Testis (tissue), 2 donors: ENCODE measurements at regions not wholly inside any gene's neighbourhood (a gene's known extent, or its start where the extent isn't known, plus 50 kb on each side); places are given as distances from the start of the nearest gene placed in this dataset.

ENCODE experiments used
- DNase-seq: peaks from one replicate; pipeline ENCODE4 v3.0.0-alpha.2; 2019
- H3K27ac ChIP-seq, 2 donors: fragments of 200-600 bp; sonication (generic); one replicate each; pipeline ENCODE4 v1.5.1; 2019
- H3K27me3 ChIP-seq: fragments of 200-600 bp; sonication (generic); one replicate; pipeline ENCODE4 v1.5.1; 2019
- H3K36me3 ChIP-seq: fragments of 200-600 bp; sonication (generic); one replicate; pipeline ENCODE4 v1.5.1; 2017; ENCODE audit warnings: low read depth; ENCODE audit errors: missing control alignments
- H3K4me1 ChIP-seq: fragments of 200-600 bp; sonication (generic); one replicate; pipeline ENCODE4 v1.5.1; 2019
- H3K4me3 ChIP-seq, 2 donors: fragments of 200-600 bp; sonication (generic); one replicate each; pipeline ENCODE4 v1.5.1; 2017 to 2019
- H3K9me3 ChIP-seq: fragments of 200-600 bp; sonication (generic); one replicate; pipeline ENCODE4 v1.5.1; 2017
- POLR2A ChIP-seq: fragments of 450-650 bp; IDR thresholded peaks from one replicate; pipeline ENCODE4 v1.6.1; 2017; ENCODE audit warnings: antibody characterized with exemption, mild to moderate bottlenecking, moderate library complexity
- WGBS, 2 donors: methylation state at CpG; one replicate each; pipeline ENCODE4 v1.1.5; 2018; 5-methylcytosine and 5-hydroxymethylcytosine counted together
- intact Hi-C: fragments of 100-400 bp; cut with DNase I; formaldehyde crosslinking; loops from one replicate; pipeline ENCODE4 v1.15.1; 2023; ENCODE audit warnings: low total_unique reads
- TF ChIP-seq, protein P1 (sequence below), 3 experiments: fragments of 450-650 bp in 2 of 3; fragments of 200-600 bp in 1 of 3; sonication (generic) in 1 of 3; IDR thresholded peaks; one replicate each; pipeline ENCODE4 v1.5.1; 2016 to 2019; ENCODE audit warnings: antibody characterized with exemption in 3 of 3, mild to moderate bottlenecking in 2 of 3, moderate library complexity in 1 of 3

DNA sequence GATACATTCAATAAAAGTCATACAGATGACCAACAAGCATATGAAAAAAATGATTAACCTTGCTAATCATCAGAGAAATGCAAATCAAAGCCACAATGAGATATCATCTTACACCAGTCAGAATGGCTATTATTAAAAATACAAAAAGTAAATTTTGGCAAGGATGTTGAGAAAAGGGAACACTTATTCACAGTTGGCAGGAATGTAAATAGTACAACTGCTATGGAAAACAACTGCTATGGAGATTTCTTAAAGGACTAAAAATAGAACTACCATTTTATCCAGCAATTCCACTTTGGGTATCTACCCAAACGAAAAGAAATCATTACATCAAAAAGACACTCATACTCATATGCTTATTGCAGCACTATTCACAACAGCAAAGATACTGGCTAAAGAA is 1121.8 kb downstream of the TBL1XR1 start:
- Histone ChIP-seq H3K4me1 (no peaks in the 10 kb centered on the region), H3K36me3 (no peaks in the 10 kb centered on the region), H3K27ac (no peak overlapping the region), H3K9me3 (no peaks in the 10 kb centered on the region), H3K4me3 (no peak overlapping the region), H3K27me3 (no peaks in the 10 kb centered on the region)
- 62 to 80% methylated on average over 1 of the region's 1 CpG for WGBS, 2 donors
- TF ChIP-seq, protein P1, sequence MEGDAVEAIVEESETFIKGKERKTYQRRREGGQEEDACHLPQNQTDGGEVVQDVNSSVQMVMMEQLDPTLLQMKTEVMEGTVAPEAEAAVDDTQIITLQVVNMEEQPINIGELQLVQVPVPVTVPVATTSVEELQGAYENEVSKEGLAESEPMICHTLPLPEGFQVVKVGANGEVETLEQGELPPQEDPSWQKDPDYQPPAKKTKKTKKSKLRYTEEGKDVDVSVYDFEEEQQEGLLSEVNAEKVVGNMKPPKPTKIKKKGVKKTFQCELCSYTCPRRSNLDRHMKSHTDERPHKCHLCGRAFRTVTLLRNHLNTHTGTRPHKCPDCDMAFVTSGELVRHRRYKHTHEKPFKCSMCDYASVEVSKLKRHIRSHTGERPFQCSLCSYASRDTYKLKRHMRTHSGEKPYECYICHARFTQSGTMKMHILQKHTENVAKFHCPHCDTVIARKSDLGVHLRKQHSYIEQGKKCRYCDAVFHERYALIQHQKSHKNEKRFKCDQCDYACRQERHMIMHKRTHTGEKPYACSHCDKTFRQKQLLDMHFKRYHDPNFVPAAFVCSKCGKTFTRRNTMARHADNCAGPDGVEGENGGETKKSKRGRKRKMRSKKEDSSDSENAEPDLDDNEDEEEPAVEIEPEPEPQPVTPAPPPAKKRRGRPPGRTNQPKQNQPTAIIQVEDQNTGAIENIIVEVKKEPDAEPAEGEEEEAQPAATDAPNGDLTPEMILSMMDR (IDR thresholded peaks at IDR 0.05): no peak
- TF ChIP-seq POLR2A: no peak
- no peak for DNase-seq
- intact Hi-C loops: no loop called here

DNA sequence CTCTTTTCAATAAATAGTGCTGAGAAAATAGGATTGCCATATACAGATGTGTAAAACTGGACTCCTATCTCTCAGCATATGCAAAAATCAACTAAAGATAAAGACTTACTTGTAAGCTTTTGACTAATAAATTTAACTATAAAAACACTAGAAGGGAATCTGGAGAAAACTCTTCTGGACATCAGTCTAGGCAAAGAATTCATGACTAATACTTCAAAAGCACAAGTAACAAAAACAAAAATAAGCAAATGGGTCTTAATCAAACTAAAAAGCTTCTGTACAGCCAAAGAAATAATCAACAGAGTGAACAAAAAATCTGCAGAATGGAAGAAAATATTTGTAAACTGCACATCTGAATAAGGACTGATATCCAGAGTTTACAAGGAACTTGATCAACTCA is 1122.2 kb downstream of the TBL1XR1 start:
- intact Hi-C loops: no loop called here
- no peaks in the 10 kb centered on the region for H3K36me3 ChIP-seq
- TF ChIP-seq POLR2A: no peak
- TF ChIP-seq, protein P1 (IDR thresholded peaks at IDR 0.05): no peak
- no peaks in the 10 kb centered on the region for H3K9me3 ChIP-seq
- no peak overlapping the region for H3K27ac ChIP-seq
- no peaks in the 10 kb centered on the region for H3K27me3 ChIP-seq
- H3K4me3 ChIP-seq: no peak overlapping the region
- DNase-seq: no peak
- no peaks in the 10 kb centered on the region for H3K4me1 ChIP-seq

DNA sequence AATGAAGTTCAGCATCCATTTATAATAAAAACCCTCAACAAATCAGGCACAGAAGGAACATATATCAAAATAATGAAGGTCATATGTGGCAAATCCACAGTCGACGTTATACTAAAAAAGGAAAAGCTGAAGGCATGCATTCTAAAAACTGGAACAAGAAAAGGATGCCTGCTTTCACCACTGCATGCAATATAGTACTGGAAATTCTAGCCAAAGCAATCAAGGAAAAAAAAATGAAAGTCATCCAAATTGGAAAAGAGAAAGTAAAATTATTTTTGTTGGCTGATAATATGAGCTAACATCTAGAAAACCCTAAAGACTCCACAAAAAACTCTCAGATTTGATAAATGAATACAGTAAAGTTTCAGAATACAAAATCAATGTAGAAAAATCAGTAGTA is 1123.2 kb downstream of the TBL1XR1 start:
- intact Hi-C loops: no loop called here
- DNase-seq: no peak
- Histone ChIP-seq H3K27me3 (no peaks in the 10 kb centered on the region), H3K27ac (no peak overlapping the region), H3K36me3 (no peaks in the 10 kb centered on the region), H3K4me3 (no peak overlapping the region), H3K9me3 (no peaks in the 10 kb centered on the region), H3K4me1 (no peaks in the 10 kb centered on the region)
- 56 to 62% methylated on average over 2 of the region's 2 CpGs for WGBS, 2 donors
- no peak for TF ChIP-seq POLR2A
- TF ChIP-seq, protein P1 (IDR thresholded peaks at IDR 0.05): no peak

DNA sequence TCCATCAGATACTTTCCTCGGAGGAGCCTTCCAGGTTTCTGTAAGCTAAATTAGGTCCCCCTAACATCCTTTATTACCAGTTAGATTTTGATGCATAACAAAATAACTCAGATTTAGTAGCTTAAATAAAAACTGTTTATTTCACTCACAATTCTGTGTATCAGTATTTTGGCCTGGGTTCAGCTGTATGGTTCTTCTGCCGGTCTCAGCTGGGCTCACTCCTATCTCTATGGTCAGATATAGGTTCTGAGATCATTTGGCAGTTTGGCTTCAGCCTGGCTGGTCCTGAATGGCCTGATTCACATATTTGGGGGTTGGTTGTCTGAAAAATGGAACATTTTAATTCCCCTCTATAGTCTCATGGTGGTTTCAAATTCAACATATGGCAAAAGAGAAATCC is 1125.3 kb downstream of the TBL1XR1 start:
- Histone ChIP-seq H3K27me3 (no peaks in the 10 kb centered on the region), H3K9me3 (no peaks in the 10 kb centered on the region), H3K27ac (no peak overlapping the region), H3K4me1 (no peaks in the 10 kb centered on the region), H3K4me3 (no peak overlapping the region), H3K36me3 (no peaks in the 10 kb centered on the region)
- TF ChIP-seq, protein P1 (IDR thresholded peaks at IDR 0.05): no peak
- no peak for TF ChIP-seq POLR2A
- whole genome bisulfite sequencing, 2 donors: 58 to 94% methylated on average over 2 of the region's 2 CpGs
- intact Hi-C loops: no loop called here
- no peak for DNase-seq

DNA sequence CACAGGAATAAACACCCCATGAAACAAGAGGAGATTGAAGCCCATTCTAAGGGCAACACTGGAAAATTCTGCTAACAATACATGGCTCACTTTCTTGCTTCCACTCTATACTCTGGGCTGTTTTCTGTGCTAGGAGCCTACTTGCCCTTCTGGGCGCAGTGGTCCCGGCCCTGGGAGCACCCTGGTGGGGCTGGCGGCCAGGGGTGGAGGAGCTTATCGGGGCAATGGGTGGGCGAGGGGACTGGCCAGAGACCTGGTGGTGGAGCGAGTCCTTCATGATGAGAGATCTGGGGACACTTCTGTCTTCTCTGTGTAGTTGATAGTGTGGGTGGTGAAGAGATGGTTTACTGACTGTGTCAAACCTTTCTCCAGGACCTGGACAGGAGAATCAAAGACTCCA is 1128.5 kb downstream of the TBL1XR1 start:
- Histone ChIP-seq H3K27ac (no peak overlapping the region), H3K9me3 (no peaks in the 10 kb centered on the region), H3K27me3 (no peaks in the 10 kb centered on the region), H3K4me1 (no peaks in the 10 kb centered on the region), H3K36me3 (no peaks in the 10 kb centered on the region), H3K4me3 (no peak overlapping the region)
- intact Hi-C loops: no loop called here
- no peak for DNase-seq
- 63 to 92% methylated on average over 6 of the region's 6 CpGs for WGBS, 2 donors
- TF ChIP-seq, protein P1 (IDR thresholded peaks at IDR 0.05): no peak
- TF ChIP-seq POLR2A: no peak
